H9 (cell line): ENCODE measurements at regions not wholly inside any gene's neighbourhood (a gene's known extent, or its start where the extent isn't known, plus 50 kb on each side); places are given as distances from the start of the nearest gene placed in this dataset.

ENCODE experiments used
- DNase-seq: peaks from one replicate; pipeline ENCODE4 v3.0.0-alpha.2; 2017
- H2AFZ ChIP-seq: one replicate; pipeline ENCODE4 v1.6.1; 2013; ENCODE audit warnings: mild to moderate bottlenecking, low read length, control low read depth, moderate library complexity
- H2AK5ac ChIP-seq: 2 replicates; pipeline ENCODE4 v1.6.1; 2013; ENCODE audit warnings: low read length, control low read depth, mixed read lengths; ENCODE audit not compliant: insufficient read length
- H2BK120ac ChIP-seq: one replicate; pipeline ENCODE4 v1.6.1; 2013; ENCODE audit warnings: low read depth, mild to moderate bottlenecking, low read length, control low read depth, inconsistent platforms; ENCODE audit not compliant: poor library complexity, severe bottlenecking
- H2BK12ac ChIP-seq: 2 replicates; pipeline ENCODE4 v1.6.1; 2013; ENCODE audit warnings: low read length, control low read depth, mixed read lengths, low read depth; ENCODE audit not compliant: insufficient read length
- H2BK15ac ChIP-seq: 2 replicates; pipeline ENCODE4 v1.6.1; 2013; ENCODE audit warnings: low read depth, low read length, control low read depth
- H2BK20ac ChIP-seq: one replicate; pipeline ENCODE4 v1.6.1; 2013; ENCODE audit warnings: low read depth, mild to moderate bottlenecking, low read length, control low read depth, inconsistent platforms; ENCODE audit not compliant: poor library complexity, severe bottlenecking
- H2BK5ac ChIP-seq: 2 replicates; pipeline ENCODE4 v1.6.1; 2013; ENCODE audit warnings: low read length, control low read depth, mixed read lengths; ENCODE audit not compliant: insufficient read length
- H3K14ac ChIP-seq: 2 replicates; pipeline ENCODE4 v1.6.1; 2013; ENCODE audit warnings: low read length, control low read depth; ENCODE audit not compliant: insufficient read depth
- H3K18ac ChIP-seq: 2 replicates; pipeline ENCODE4 v1.6.1; 2013; ENCODE audit warnings: low read depth, mild to moderate bottlenecking, mixed read lengths, low read length, control low read depth; ENCODE audit not compliant: insufficient read length
- H3K23ac ChIP-seq: 2 replicates; pipeline ENCODE4 v1.6.1; 2013; ENCODE audit warnings: low read length, control low read depth, mixed read lengths, low read depth; ENCODE audit not compliant: insufficient read length
- H3K23me2 ChIP-seq: 2 replicates; pipeline ENCODE4 v1.6.1; 2013; ENCODE audit warnings: low read depth, mild to moderate bottlenecking, mixed read lengths, low read length, control low read depth; ENCODE audit not compliant: insufficient read length, poor library complexity, severe bottlenecking
- H3K27ac ChIP-seq: 2 replicates; pipeline ENCODE4 v1.5.1; 2013; ENCODE audit warnings: low read length, control low read depth, mixed read lengths, low read depth; ENCODE audit not compliant: insufficient read length
- H3K27me3 ChIP-seq: 2 replicates; pipeline ENCODE4 v1.6.1; 2013; ENCODE audit warnings: low read length, control low read depth, inconsistent platforms; ENCODE audit not compliant: insufficient read depth
- H3K4ac ChIP-seq: 2 replicates; pipeline ENCODE4 v1.6.1; 2013; ENCODE audit warnings: low read depth, mild to moderate bottlenecking, control low read depth, inconsistent platforms, low read length, moderate library complexity
- H3K4me1 ChIP-seq: 2 replicates; pipeline ENCODE4 v1.6.1; 2013; ENCODE audit warnings: low read length, control low read depth, inconsistent platforms; ENCODE audit not compliant: insufficient read depth
- H3K4me2 ChIP-seq: 2 replicates; pipeline ENCODE4 v1.6.1; 2013; ENCODE audit warnings: low read length, control low read depth, mixed read lengths; ENCODE audit not compliant: insufficient read length, insufficient read depth
- H3K56ac ChIP-seq: 2 replicates; pipeline ENCODE4 v1.6.1; 2013; ENCODE audit warnings: low read depth, mild to moderate bottlenecking, mixed read lengths, low read length, control low read depth; ENCODE audit not compliant: insufficient read length
- H3K79me1 ChIP-seq: 2 replicates; pipeline ENCODE4 v1.6.1; 2013; ENCODE audit warnings: low read depth, mild to moderate bottlenecking, moderate library complexity, low read length, control low read depth, inconsistent platforms; ENCODE audit not compliant: insufficient read depth, poor library complexity, severe bottlenecking
- H3K79me2 ChIP-seq: 2 replicates; pipeline ENCODE4 v1.6.1; 2013; ENCODE audit warnings: low read length, control low read depth, inconsistent platforms; ENCODE audit not compliant: insufficient read depth
- H3K9ac ChIP-seq: 2 replicates; pipeline ENCODE4 v1.6.1; 2013; ENCODE audit warnings: low read length, control low read depth, mixed read lengths; ENCODE audit not compliant: insufficient read length; ENCODE audit errors: extremely low read depth
- H3K9me3 ChIP-seq: one replicate; pipeline ENCODE4 v1.6.1; 2013; ENCODE audit warnings: low read depth, low read length, inconsistent platforms; ENCODE audit not compliant: control insufficient read depth
- H3T11ph ChIP-seq: one replicate; pipeline ENCODE4 v1.6.1; 2013; ENCODE audit warnings: mild to moderate bottlenecking, low read length, control low read depth, inconsistent platforms
- H4K20me1 ChIP-seq: one replicate; pipeline ENCODE4 v1.6.1; 2013; ENCODE audit not compliant: control insufficient read depth, insufficient read length, insufficient read depth
- H4K5ac ChIP-seq: 2 replicates; pipeline ENCODE4 v1.6.1; 2013; ENCODE audit warnings: low read depth, mild to moderate bottlenecking, mixed read lengths, low read length, control low read depth; ENCODE audit not compliant: insufficient read length
- H4K8ac ChIP-seq: replicated peaks from 2 replicates; pipeline ENCODE4 v1.6.1; 2013; ENCODE audit warnings: low read length, control low read depth, mixed read lengths, low read depth; ENCODE audit not compliant: insufficient read length
- H4K91ac ChIP-seq: 2 replicates; pipeline ENCODE4 v1.6.1; 2013; ENCODE audit warnings: low read depth, mild to moderate bottlenecking, moderate library complexity, mixed read lengths, low read length, control low read depth; ENCODE audit not compliant: insufficient read length
- H3K27ac Mint-ChIP-seq, 3 experiments: 2 replicates in 2 of 3; 3 replicates in 1 of 3; pipeline ENCODE4 v1.8.0; 2020 to 2021; ENCODE audit warnings: mixed read lengths in 3 of 3, mild to moderate bottlenecking in 1 of 3, moderate library complexity in 1 of 3
- H3K27me3 Mint-ChIP-seq: 2 replicates; pipeline ENCODE4 v1.8.0; 2021; ENCODE audit warnings: low read depth, mild to moderate bottlenecking, moderate library complexity, mixed read lengths
- H3K36me3 Mint-ChIP-seq, 3 experiments: 2 replicates in 2 of 3; 3 replicates in 1 of 3; pipeline ENCODE4 v1.8.0; 2020 to 2021; ENCODE audit warnings: low read depth in 3 of 3, mixed read lengths in 3 of 3; ENCODE audit not compliant: insufficient read depth in 1 of 3
- H3K4me1 Mint-ChIP-seq, 2 experiments: 2 replicates each; pipeline ENCODE4 v1.8.0; 2020; ENCODE audit warnings: mixed read lengths in 2 of 2
- H3K4me3 Mint-ChIP-seq, 2 experiments: 2 replicates in 1 of 2; 3 replicates in 1 of 2; pipeline ENCODE4 v1.8.0; 2020 to 2021; ENCODE audit warnings: mild to moderate bottlenecking in 2 of 2, mixed read lengths in 2 of 2, moderate library complexity in 1 of 2
- H3K9me3 Mint-ChIP-seq, 2 experiments: 2 replicates in 1 of 2; 3 replicates in 1 of 2; pipeline ENCODE4 v1.8.0; 2020; ENCODE audit warnings: mild to moderate bottlenecking in 2 of 2, mixed read lengths in 2 of 2, moderate library complexity in 1 of 2
- CTCF ChIP-seq: fragments of 200-600 bp; sonication (generic); conservative IDR thresholded peaks from 3 replicates; pipeline ENCODE4 v1.8.0; 2021; ENCODE audit warnings: antibody characterized with exemption, mild to moderate bottlenecking
- WGBS: extraction: QIAGEN DNeasy Blood & Tissue Kit; methylation state at CpG from one replicate; pipeline ENCODE4 v1.1.7; 2013; ENCODE audit warnings: missing lambda C conversion rate, low lambda C conversion rate, mixed read lengths; ENCODE audit not compliant: insufficient read length; ENCODE audit errors: extremely low coverage; 5-methylcytosine and 5-hydroxymethylcytosine counted together

- Mint-ChIP-seq H3K27ac (no peak overlapping the region), H3K36me3 (no peaks in the 10 kb centered on the region), H3K27me3 (no peaks in the 10 kb centered on the region), H3K4me3 (no peak overlapping the region), H3K4me1 (no peaks in the 10 kb centered on the region), H3K9me3 (no peaks in the 10 kb centered on the region)
- peak; percentile 72 for TF ChIP-seq CTCF
- Histone ChIP-seq H3K14ac (no peak overlapping the region), H3K23me2 (no peaks in the 10 kb centered on the region), H3K4me2 (no peak overlapping the region), H4K20me1 (no peaks in the 10 kb centered on the region), H3K56ac (no peak overlapping the region), H3T11ph (no peak overlapping the region), H4K5ac (no peak overlapping the region), H2BK15ac (no peak overlapping the region), H2BK12ac (no peak overlapping the region), H4K91ac (no peak overlapping the region), H3K79me2 (no peaks in the 10 kb centered on the region), H2BK120ac (no peak overlapping the region), H2BK20ac (no peak overlapping the region), H2BK5ac (no peak overlapping the region), H2AFZ (no peak overlapping the region), H3K9ac (no peak overlapping the region), H3K27ac (no peak overlapping the region), H3K9me3 (no peaks in the 10 kb centered on the region), H3K4ac (no peak overlapping the region), H3K27me3 (no peaks in the 10 kb centered on the region), H3K23ac (no peak overlapping the region), H4K8ac (no peak overlapping the region), H3K18ac (no peak overlapping the region), H2AK5ac (no peak overlapping the region), H3K4me1 (no peaks in the 10 kb centered on the region), H3K79me1 (no peaks in the 10 kb centered on the region)
- WGBS = no CpG with 5 or more reads among the region's 7 CpGs
- DNase-seq = no peak
These were observed 303.4 kb upstream of the NRXN1 start for GRCh38 chr2:51335087-51336058.
